Epidermal melanocyte (primary cell): ENCODE measurements at regions not wholly inside any gene's neighbourhood (a gene's known extent, or its start where the extent isn't known, plus 50 kb on each side); places are given as distances from the start of the nearest gene placed in this dataset.
"Not testable (repeated sequence)": the region's sequence is repeated elsewhere in the genome, so short reads cannot be mapped to it uniquely, and the experiment has no call there.

Experiments used
- DNase-seq: peaks from one replicate; pipeline ENCODE4 v3.0.0; 2011; ENCODE audit warnings: low spot score; ENCODE audit not compliant: insufficient read length

GRCh38 chrX:39779952-39780783 is 317.6 kb downstream of the BCOR start:
- no peak for DNase-seq

GRCh38 chrX:39782276-39782675 is 315.5 kb downstream of the BCOR start:
- DNase-seq: no peak

- DNase-seq: no peak
These were observed 309.8 kb downstream of the BCOR start for GRCh38 chrX:39787999-39788398.

DNA sequence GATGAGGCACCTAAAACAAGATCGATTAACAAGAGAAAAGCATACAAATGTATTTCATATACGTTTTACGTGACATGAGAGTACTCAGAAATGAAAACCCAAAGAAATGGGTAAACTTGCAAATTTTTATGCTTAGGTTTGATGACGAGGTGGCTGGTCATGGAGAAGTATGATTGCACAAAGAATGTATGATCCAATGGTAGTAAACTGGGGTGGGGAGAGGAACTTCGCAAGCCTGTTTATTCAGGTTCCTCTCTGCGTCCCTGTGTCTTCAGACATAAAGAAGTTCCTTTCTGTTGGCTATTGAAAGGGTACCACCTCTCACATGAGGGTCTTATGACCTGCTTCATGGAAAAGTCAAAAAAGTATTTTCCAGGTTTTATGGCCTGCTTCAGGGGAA is 309.2 kb downstream of the BCOR start:
- no peak for DNase-seq

DNA sequence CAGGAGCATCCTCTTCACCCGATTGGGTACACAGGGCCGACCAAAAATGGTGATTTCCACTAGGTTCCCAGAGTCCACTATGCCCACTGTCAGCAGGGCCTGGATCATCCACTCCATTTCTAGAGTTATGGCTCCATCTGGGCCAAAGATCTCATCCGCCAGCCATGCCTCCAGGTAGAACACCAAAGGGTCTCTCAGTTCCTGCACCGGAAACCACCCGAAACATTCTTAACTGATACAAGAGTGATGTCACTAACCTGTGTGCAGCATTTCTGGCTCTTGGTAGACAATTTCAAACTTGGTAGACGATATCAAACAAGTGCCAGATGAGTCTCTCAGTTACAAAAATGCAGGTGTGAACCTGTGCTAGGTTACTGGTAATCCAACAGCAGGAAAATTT is 306.1 kb downstream of the BCOR start:
- no peak for DNase-seq

GRCh38 chrX:39795605-39796004 is 302.2 kb downstream of the BCOR start:
- DNase-seq: no peak

DNA sequence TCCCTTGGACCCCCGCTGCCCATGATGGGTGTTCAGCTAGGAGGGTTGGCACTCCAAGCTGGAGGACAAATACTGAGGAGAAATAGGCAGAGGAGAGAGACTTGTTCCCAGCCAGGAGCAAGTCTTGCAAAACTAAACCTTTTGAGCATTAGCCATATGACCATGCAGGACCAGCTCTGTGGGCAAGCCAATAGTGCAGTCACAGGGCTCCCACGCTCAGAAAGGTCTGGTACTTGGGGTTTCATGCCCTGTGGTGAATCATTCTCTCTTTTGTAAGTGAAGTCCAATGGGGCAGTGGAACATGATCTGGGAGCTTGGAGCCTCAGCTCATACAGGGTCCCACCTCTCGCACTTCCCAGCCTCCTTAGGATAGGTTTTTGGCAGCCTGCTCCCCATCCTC is 300.9 kb downstream of the BCOR start:
- DNase-seq: no peak

GRCh38 chrX:39798488-39798887 is 299.3 kb downstream of the BCOR start:
- DNase-seq: not testable (repeated sequence)

- DNase-seq: no peak
These were observed 295.4 kb downstream of the BCOR start for GRCh38 chrX:39802354-39802753.

DNA sequence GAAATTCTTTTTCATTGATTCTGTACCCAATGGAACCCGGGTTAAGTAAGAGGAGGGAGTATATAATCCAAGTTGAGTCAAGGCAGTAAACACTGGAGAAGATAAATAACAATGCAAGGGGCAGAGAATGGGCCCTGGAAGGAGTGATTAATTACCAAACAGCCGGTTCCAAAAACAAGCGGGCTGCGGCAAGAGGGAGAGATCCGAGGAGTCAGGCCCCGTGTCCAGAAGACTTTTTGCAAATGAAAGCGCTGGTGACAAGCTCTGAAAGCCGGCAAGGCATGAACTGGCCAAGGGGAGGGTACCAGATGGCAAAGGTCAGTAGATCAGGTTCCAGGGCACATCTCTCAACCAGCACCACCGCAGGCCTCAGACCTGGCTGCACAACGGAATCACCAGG is 294.9 kb downstream of the BCOR start:
- DNase-seq: no peak

DNA sequence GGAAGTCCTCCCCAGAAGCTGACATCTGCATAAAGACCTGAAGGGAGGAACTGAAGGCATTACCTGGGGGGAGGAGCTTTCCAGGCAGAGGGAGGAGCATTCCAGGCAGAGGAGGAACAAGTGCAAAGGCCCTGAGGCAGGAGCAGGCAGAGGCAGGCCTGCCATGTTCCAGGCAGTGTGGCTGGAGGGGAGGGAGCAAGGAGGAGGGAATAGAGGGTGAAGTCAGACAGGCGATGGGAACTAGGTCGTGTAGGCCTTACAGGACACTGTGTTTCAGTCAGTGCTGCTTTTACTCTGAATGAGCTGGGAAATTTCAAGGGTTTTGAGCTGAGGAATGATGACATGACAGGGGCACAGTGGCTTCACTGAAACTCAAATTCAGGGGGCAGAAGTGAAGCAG is 292.7 kb downstream of the BCOR start:
- DNase-seq: no peak

DNA sequence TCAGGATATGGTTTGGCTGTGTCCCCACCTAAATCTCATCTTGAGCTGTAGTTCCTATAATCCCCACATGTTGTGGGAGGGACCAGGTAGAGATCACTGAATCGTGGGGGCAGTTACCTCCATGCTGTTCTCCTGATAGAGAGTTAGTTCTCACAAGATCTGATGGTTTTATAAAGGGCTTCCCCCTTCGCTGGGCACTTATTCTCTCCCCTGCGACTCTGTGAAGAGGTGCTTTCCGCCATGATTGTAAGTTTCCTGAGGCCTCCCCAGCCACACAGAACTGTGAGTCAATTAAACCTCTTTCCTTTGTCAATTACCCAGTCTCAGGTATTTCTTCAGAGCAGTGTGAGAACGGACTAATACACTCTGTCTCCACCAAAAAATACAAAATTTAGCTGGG is 291.9 kb downstream of the BCOR start:
- no peak for DNase-seq

DNA sequence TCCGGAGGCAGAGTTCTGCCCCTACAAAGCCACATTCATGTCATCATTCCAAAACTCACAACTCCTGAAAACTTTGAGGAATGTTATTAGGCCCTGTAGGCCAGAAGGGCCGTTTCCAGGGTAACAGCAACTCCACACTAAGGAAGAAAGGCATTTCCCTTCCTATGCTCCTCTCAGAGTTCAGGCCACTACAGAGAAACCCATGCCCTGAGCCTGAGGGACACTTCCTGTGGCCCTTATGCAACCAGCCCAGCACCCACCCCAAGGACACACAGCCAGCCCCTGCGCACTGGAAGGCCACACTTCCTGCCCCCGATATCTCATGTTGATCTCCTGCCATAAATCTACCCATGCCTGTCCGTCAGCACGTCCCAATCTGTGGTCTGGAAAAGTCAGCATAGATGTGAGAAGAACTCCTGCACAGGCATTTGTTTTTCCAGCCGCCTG is 289.3 kb downstream of the BCOR start:
- peak; percentile 55 for DNase-seq

DNA sequence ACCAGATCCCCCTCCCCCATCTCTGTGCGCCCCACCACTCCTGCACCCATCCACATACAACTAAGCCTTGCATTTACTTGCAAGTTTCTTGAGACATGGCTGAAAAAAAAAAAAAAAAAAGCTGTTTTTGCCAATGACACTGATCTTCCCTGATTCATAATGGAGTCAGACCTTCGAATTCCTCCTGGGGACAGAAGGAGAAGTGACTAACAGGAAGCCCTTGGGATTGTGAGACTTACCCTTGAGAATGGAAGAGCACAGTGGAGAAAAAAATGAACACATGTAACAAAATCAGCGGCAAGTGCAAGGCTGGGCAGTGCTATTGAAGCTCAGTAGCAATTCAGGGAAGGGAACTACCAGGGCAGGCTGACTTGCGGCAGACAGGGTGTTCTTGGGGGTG is 288.4 kb downstream of the BCOR start:
- no peak for DNase-seq

- no peak for DNase-seq
These were observed 286.9 kb downstream of the BCOR start for GRCh38 chrX:39810901-39811300.

DNA sequence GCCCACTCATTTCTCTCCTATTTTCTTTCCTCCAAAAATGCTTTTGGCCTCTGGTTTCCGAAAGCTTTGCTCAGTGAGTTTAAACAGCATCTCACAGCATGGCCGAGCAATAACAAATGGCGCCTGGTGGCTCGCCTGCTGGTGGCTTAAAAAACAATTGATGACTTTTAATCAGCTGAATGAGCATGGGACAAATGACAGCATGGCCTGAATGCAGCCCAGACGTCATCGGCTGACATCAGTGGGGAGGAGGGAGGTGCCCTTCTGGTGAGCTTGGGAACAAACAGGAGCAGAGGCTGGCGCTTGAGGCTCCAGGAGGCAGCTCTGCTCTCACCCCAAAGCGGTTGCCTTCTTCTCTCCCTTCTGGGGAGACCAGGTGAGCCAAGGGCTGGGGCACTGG is 286.4 kb downstream of the BCOR start:
- no peak for DNase-seq

DNA sequence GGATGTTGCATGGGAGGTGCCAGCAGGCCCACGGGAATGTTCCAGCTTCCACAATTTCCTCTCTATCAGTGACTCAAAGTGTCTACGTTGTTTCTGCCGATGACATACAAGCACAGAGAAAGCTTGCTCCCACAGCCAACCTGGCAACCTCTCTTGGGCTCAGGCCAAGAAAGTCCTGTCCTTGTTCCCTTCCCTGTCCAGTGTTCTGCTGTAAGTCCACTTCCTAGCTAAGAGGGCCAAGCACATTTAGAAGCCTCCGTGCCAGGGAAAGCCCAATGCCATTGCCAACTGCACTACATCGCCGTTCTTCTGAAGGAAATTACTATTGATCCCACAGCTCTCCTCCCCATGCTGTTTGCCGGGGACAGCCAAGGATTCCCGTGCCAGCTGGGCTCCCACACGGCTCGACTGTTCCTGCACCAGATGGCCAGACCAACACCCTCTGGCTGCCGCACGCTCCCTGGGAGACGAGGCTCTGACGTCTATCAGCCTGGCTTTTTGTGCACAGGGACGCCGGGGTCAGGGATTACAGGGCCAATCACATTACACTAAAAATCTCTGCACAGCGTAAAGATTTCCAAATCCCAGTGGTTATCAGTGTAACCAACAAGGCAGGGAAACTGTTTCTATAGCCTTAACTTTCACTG is 284.0 kb downstream of the BCOR start:
- DNase-seq: peak; percentile 26

DNA sequence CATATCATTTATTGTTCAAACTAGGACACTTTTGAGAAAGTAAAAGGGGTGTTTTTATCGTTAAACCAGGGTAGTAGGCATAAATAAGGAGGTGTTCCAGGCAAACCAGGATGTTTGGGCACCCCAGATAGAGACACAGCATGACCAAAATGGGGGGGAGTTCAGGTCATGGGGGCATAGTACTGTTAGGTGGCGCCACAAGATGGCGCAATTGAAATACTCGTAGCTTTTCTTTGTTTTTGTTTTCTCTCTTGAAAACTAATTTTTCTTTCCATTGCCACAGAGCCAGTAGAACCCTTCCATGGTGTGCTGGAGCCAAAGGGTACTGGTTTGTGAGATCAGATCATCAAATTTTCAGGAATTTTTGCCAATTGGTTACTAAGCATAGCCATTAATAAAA is 283.4 kb downstream of the BCOR start:
- DNase-seq: no peak

GRCh38 chrX:39815631-39816030 is 282.1 kb downstream of the BCOR start:
- DNase-seq: no peak

DNA sequence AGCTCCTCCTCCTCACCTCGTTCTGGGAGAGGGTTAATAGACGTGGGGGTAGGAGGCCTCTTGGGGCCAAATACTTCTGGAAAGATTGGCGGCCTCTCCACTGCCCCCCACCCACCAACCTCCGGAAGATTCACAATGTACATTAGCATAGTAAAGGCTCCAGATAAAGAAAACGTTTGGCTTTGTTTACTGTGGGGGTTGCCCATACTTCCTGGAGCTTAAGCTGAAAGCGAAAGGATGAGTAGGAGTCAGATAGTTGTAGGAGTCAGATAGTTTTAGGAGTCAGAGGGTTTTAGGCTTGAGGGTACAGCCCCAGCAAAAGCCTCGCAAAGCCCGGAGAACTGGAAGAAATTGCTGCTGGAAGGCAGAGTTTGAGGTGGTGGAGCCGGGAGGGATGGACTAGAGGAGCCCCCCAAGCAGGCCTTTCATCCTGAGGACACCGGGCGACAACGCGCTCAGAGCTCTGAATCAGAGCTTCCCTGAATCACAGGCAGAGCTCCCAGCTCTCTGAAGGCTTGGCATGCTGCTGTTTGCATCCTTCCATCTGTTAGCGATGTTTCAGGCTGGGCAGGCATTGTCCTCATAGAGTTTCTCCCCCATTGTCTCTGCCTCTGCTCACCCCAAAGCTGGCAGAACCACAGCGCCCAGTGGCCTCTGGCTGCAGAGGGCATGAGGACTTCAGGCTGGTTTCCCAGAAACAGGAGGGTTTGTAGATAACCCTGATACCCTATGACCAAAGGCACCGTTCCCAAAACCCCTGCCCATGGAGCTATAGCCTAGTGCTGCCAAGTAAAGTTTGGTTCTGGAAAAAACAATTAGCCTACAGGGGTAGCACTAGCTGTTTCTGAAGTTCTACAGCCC is 280.7 kb downstream of the BCOR start:
- DNase-seq: no peak

DNA sequence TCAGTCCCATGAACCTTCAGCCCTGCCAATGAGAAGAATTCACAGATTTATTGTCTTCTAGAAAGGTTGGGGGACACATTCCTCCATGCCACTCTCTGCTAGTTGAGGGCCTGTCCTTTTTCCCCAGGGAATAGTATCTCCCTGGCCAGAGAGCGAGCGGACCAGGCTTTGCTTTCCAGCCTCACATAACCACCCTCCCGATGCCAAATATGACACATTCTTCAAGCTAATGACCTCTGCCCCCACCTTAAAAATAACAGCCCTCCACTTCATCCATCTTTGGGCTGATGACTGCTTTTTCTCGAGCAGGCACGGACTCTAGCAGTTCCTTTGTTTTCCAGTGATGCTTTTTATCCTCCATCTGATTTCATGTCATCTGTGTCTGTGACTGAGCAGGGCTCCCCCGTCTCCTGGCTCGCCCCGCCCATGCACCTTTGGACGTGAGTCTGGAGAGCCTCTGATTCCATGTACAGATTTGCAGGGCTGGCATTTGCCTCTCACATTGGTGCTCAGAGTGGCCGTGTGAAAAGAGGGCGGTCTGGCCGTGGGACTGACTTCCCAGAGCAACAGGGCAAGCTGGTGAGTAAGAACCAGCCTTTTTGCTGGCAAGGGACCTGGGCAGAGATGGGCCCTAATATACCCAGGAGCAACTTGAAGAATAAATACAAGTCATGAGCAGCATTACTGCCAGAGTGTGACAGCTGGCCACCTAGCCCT is 279.8 kb downstream of the BCOR start:
- DNase-seq: no peak
